ENCODE measurements at regions not wholly inside any gene's neighbourhood (a gene's known extent, or its start where the extent isn't known, plus 50 kb on each side); places are given as distances from the start of the nearest gene placed in this dataset.

- DNase-seq: no peak
Observed at GRCh38 chr5:153018121-153018520, 472.3 kb upstream of the GRIA1 start.

GRCh38 chr5:153030755-153031725 is 459.4 kb upstream of the GRIA1 start:
- DNase-seq: no peak

GRCh38 chr5:153039501-153039900 is 451.0 kb upstream of the GRIA1 start:
- no peak for DNase-seq

- DNase-seq: no peak
Observed at GRCh38 chr5:153043886-153044285, 446.6 kb upstream of the GRIA1 start.

GRCh38 chr5:153050496-153051179 is 439.8 kb upstream of the GRIA1 start:
- DNase-seq: no peak

- DNase-seq: no peak
Observed at GRCh38 chr5:153066281-153066680, 424.2 kb upstream of the GRIA1 start.

- no peak for DNase-seq
Observed at GRCh38 chr5:153067869-153068268, 422.6 kb upstream of the GRIA1 start.

- no peak for DNase-seq
Observed at GRCh38 chr5:153079396-153079795, 411.1 kb upstream of the GRIA1 start.

- DNase-seq: peak in 1 of 2 donors; percentile 5
Observed at GRCh38 chr5:153080940-153081339, 409.5 kb upstream of the GRIA1 start.

- no peak for DNase-seq
Observed at GRCh38 chr5:153081385-153081784, 409.1 kb upstream of the GRIA1 start.

GRCh38 chr5:153084511-153084910 is 406.0 kb upstream of the GRIA1 start:
- no peak for DNase-seq

GRCh38 chr5:153086486-153086885 is 404.0 kb upstream of the GRIA1 start:
- DNase-seq: no peak

GRCh38 chr5:153088538-153088937 is 401.9 kb upstream of the GRIA1 start:
- DNase-seq: no peak

GRCh38 chr5:153094333-153094732 is 396.1 kb upstream of the GRIA1 start:
- DNase-seq: no peak

- DNase-seq: no peak
Observed at GRCh38 chr5:153096381-153096780, 394.1 kb upstream of the GRIA1 start.

GRCh38 chr5:153099328-153099727 is 391.1 kb upstream of the GRIA1 start:
- no peak for DNase-seq

GRCh38 chr5:153101235-153102180 is 389.0 kb upstream of the GRIA1 start:
- DNase-seq: no peak

GRCh38 chr5:153116916-153117315 is 373.6 kb upstream of the GRIA1 start:
- no peak for DNase-seq

- no peak for DNase-seq
Observed at GRCh38 chr5:153118018-153118417, 372.5 kb upstream of the GRIA1 start.

GRCh38 chr5:153122403-153122802 is 368.1 kb upstream of the GRIA1 start:
- no peak for DNase-seq

- DNase-seq: no peak
Observed at GRCh38 chr5:153130296-153130695, 360.2 kb upstream of the GRIA1 start.

- no peak for DNase-seq
Observed at GRCh38 chr5:153135411-153135810, 355.1 kb upstream of the GRIA1 start.

Measured in hippocampal formation (tissue), 2 donors.